DMS153 (cell line): ENCODE measurements at regions not wholly inside any gene's neighbourhood (a gene's known extent, or its start where the extent isn't known, plus 50 kb on each side); places are given as distances from the start of the nearest gene placed in this dataset.
A peak's percentile ranks its signal among the peaks of the same experiment; 100 is the strongest.
"Not testable (repeated sequence)": the region's sequence is repeated elsewhere in the genome, so short reads cannot be mapped to it uniquely, and the experiment has no call there.

Experiments
- DNase-seq: peaks from one replicate; lab custom pipeline; 2025; lab: John Stamatoyannopoulos, UW

- DNase-seq: no peak
Measured at GRCh38 chr12:126019385-126019784, 954.1 kb downstream of the AACS start.

- DNase-seq: no peak
Measured at GRCh38 chr12:126021675-126022074, 956.4 kb downstream of the AACS start.

GRCh38 chr12:126027825-126028224 is 962.6 kb downstream of the AACS start:
- no peak for DNase-seq

- no peak for DNase-seq
Measured at GRCh38 chr12:126030573-126030972, 965.3 kb downstream of the AACS start.

- no peak for DNase-seq
Measured at GRCh38 chr12:126033751-126034150, 968.5 kb downstream of the AACS start.

GRCh38 chr12:126036348-126036747 is 971.1 kb downstream of the AACS start:
- no peak for DNase-seq

GRCh38 chr12:126038434-126038833 is 973.2 kb downstream of the AACS start:
- DNase-seq: peak; percentile 2

- no peak for DNase-seq
Measured at GRCh38 chr12:126040307-126040706, 975.1 kb downstream of the AACS start.

- DNase-seq: no peak
Measured at GRCh38 chr12:126042286-126042685, 977.1 kb downstream of the AACS start.

- not testable (repeated sequence) for DNase-seq
Measured at GRCh38 chr12:126049501-126049900, 984.3 kb downstream of the AACS start.

GRCh38 chr12:126051611-126052107 is 986.4 kb downstream of the AACS start:
- DNase-seq: peak; percentile 85

- no peak for DNase-seq
Measured at GRCh38 chr12:126055521-126055920, 990.3 kb downstream of the AACS start.

GRCh38 chr12:126061777-126062176 is 996.5 kb downstream of the AACS start:
- no peak for DNase-seq

- DNase-seq: no peak
Measured at GRCh38 chr12:126064028-126064427, 998.8 kb downstream of the AACS start.

GRCh38 chr12:126067626-126068329 is 1002.5 kb downstream of the AACS start:
- DNase-seq: no peak

- peak; percentile 40 for DNase-seq
Measured at GRCh38 chr12:126069549-126070165, 1004.4 kb downstream of the AACS start.

GRCh38 chr12:126076515-126076914 is 1011.3 kb downstream of the AACS start:
- no peak for DNase-seq

GRCh38 chr12:126083926-126084325 is 1018.7 kb downstream of the AACS start:
- DNase-seq: no peak

GRCh38 chr12:126084480-126084879 is 1019.2 kb downstream of the AACS start:
- DNase-seq: no peak

GRCh38 chr12:126086242-126086641 is 1021.0 kb downstream of the AACS start:
- DNase-seq: no peak

GRCh38 chr12:126087692-126088091 is 1022.5 kb downstream of the AACS start:
- DNase-seq: no peak

- no peak for DNase-seq
Measured at GRCh38 chr12:126093908-126094307, 1028.7 kb downstream of the AACS start.

- no peak for DNase-seq
Measured at GRCh38 chr12:126095748-126096510, 1030.7 kb downstream of the AACS start.
